ENCODE measurements at regions not wholly inside any gene's neighbourhood (a gene's known extent, or its start where the extent isn't known, plus 50 kb on each side); places are given as distances from the start of the nearest gene placed in this dataset.

DNA sequence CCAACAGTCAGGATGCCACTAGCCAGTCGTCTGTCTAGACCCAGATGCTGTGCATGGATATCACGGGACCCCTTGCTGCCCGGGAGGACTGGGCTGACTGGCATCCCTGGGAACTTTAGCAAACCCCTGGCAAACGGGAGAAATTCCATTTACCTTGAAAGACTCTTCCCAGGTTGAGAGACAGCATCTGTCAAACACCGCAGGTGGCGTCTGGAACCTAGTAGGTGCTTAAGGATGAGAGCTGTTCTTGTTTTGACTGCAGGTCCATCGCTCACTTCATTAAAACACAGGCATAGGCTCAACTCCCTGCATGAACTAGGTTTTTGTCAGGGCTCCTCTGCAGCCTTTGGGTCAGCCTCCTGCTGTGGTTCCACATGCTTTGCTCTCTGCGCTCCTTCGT, 546.3 kb downstream of the BCL11B start:
- Histone ChIP-seq H3K36me3 (ENCODE audit: insufficient read depth, low read length) (no peaks in the 10 kb centered on the region), H3K9ac (ENCODE audit: low read depth, low read length) (no peak overlapping the region), H3K4me3 (ENCODE audit: low read length) (no peak overlapping the region), H3K4me2 (ENCODE audit: low read length) (no peak overlapping the region), H3K9me3 (replicated peaks; ENCODE audit: low read length) (no peaks in the 10 kb centered on the region), H3K4me1 (ENCODE audit: control insufficient read depth, insufficient read depth, low read length) (no peaks in the 10 kb centered on the region), H3K27me3 (ENCODE audit: control insufficient read depth, insufficient read depth, low read length) (no peaks in the 10 kb centered on the region)

DNA sequence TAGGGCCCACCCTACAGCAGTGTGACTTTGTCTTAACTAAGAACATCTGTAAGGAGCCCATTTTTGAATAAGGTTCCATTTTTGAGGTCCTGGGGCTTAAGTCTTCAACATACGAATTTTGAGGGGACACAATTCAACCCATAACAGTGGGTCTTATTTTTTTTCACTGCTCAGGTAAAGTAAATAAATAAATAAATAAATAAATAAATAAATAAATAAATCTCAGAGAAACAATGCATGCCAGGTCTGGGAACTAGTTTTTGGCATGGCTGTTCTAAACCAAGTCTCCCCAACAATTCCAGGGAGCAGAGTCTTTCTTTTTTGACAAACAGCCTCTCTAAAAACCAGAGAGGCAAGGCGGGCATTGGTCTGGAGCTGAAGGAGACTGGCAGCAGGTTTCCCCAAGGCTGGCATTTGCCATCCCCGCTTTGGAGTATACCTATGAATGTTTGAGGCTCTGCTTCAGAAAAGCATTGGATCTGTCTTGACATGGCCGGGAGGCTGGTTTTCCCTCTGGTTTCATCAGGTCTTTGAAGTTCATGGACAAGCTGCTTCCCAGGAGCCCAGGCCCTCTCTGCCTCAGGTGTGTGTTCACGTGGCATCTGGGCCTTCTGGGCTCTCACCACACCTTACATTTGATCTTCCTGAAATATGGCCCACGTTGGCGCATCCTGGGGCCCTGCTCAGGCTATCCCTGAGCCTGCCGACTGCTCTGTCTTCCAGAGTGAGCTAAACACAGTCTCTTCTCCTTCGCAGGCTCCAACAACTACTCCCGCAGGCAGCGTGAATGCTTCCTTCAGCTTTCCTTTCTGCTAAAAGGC, 545.2 kb downstream of the BCL11B start:
- H3K4me3 ChIP-seq (ENCODE audit: low read length) = no peak overlapping the region
- H3K36me3 ChIP-seq (ENCODE audit: insufficient read depth, low read length) = no peaks in the 10 kb centered on the region
- no peaks in the 10 kb centered on the region for H3K4me1 ChIP-seq (ENCODE audit: control insufficient read depth, insufficient read depth, low read length)
- no peaks in the 10 kb centered on the region for H3K9me3 ChIP-seq (replicated peaks; ENCODE audit: low read length)
- no peak overlapping the region for H3K4me2 ChIP-seq (ENCODE audit: low read length)
- no peak overlapping the region for H3K9ac ChIP-seq (ENCODE audit: low read depth, low read length)
- no peaks in the 10 kb centered on the region for H3K27me3 ChIP-seq (ENCODE audit: control insufficient read depth, insufficient read depth, low read length)

DNA sequence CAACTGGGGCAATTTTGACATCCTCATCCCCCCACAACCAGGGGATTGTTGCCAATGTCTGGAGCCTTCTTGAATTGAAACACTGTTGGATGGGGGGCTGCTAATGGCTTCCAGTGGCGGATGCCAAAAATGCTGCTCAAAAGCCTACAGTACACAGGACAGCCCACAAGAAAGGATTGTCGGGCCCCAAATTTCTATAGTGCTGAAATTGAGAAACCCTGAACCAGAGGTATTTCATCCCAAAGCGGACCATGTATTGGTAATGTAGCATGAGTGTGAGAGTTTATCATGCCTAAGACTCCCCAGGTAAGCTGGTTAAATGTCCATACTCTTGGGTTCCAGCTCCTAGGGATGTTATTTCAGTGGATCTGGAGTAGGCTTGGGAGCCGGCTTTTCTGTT, 544.0 kb downstream of the BCL11B start:
- no peaks in the 10 kb centered on the region for H3K27me3 ChIP-seq (ENCODE audit: control insufficient read depth, insufficient read depth, low read length)
- H3K9ac ChIP-seq (ENCODE audit: low read depth, low read length) = no peak overlapping the region
- no peaks in the 10 kb centered on the region for H3K4me1 ChIP-seq (ENCODE audit: control insufficient read depth, insufficient read depth, low read length)
- no peak overlapping the region for H3K4me3 ChIP-seq (ENCODE audit: low read length)
- H3K36me3 ChIP-seq (ENCODE audit: insufficient read depth, low read length) = no peaks in the 10 kb centered on the region
- H3K4me2 ChIP-seq (ENCODE audit: low read length) = no peak overlapping the region
- H3K9me3 ChIP-seq (replicated peaks; ENCODE audit: low read length) = no peaks in the 10 kb centered on the region

DNA sequence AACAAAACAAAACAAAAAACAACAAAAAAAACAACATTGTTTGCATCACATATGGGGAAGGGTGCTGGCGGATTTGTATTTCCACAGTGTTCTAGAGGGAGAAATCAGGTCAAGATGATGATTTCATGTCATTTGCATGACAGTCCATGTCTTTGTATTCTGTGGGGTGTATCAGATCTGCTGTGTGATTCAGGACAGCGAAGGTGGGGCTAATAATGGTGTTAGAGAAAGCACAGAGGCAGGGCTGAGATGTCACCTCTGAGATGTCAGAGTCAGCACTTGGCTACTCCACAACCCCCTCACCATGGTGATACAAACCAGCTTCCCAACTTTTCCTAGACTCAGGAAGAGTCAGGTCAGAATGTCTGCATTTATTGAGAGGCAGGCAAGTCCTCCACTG, 543.2 kb downstream of the BCL11B start:
- Histone ChIP-seq H3K4me1 (ENCODE audit: control insufficient read depth, insufficient read depth, low read length) (no peaks in the 10 kb centered on the region), H3K4me2 (ENCODE audit: low read length) (no peak overlapping the region), H3K27me3 (ENCODE audit: control insufficient read depth, insufficient read depth, low read length) (no peaks in the 10 kb centered on the region), H3K9ac (ENCODE audit: low read depth, low read length) (no peak overlapping the region), H3K9me3 (replicated peaks; ENCODE audit: low read length) (no peaks in the 10 kb centered on the region), H3K4me3 (ENCODE audit: low read length) (no peak overlapping the region), H3K36me3 (ENCODE audit: insufficient read depth, low read length) (no peaks in the 10 kb centered on the region)

DNA sequence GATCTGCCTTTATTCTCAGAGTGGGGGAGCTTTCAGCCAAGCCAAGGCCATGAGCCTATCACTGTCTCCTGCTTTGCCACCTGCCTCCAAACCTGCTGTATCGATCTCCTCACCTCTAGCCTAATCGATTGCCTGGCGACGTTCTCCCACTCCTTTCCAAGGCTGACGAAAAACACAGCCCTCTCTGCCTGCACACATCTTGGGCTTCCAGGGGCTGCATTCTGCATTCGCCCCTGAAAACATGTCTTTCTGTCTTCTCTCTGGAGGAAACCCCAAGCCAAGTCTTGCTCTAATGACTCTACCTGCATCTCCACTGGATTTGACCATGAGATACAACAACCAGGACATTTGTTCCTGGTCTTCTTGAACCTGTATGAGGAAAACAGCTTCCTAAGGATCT, 540.7 kb downstream of the BCL11B start:
- Histone ChIP-seq H3K4me1 (ENCODE audit: control insufficient read depth, insufficient read depth, low read length) (no peaks in the 10 kb centered on the region), H3K9me3 (replicated peaks; ENCODE audit: low read length) (peaks cover 11% of the 10 kb centered on the region), H3K4me3 (ENCODE audit: low read length) (no peak overlapping the region), H3K4me2 (ENCODE audit: low read length) (no peak overlapping the region), H3K36me3 (ENCODE audit: insufficient read depth, low read length) (no peaks in the 10 kb centered on the region), H3K9ac (ENCODE audit: low read depth, low read length) (no peak overlapping the region), H3K27me3 (ENCODE audit: control insufficient read depth, insufficient read depth, low read length) (no peaks in the 10 kb centered on the region)

DNA sequence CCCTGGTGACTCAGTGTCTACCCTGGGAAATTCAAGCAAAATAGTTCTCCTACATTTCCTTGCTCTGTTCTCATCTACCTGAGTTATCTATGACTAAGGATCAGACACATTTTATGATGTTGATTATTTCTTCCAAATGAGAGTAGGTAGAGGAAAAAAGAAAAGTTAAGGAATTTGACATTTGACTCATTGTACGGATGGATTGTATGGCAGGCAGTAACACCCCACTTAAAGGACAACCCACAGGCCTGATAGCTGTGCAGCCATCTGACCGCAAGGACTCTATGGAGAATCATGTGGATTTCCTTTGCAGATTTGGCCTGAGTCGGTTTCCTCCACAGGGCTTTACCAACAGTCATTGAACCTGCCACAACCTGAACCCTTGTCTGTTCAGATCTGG, 540.3 kb downstream of the BCL11B start:
- peaks cover 11% of the 10 kb centered on the region for H3K9me3 ChIP-seq (replicated peaks; ENCODE audit: low read length)
- H3K9ac ChIP-seq (ENCODE audit: low read depth, low read length) = no peak overlapping the region
- no peak overlapping the region for H3K4me3 ChIP-seq (ENCODE audit: low read length)
- H3K36me3 ChIP-seq (ENCODE audit: insufficient read depth, low read length) = no peaks in the 10 kb centered on the region
- H3K4me2 ChIP-seq (ENCODE audit: low read length) = no peak overlapping the region
- no peaks in the 10 kb centered on the region for H3K4me1 ChIP-seq (ENCODE audit: control insufficient read depth, insufficient read depth, low read length)
- no peaks in the 10 kb centered on the region for H3K27me3 ChIP-seq (ENCODE audit: control insufficient read depth, insufficient read depth, low read length)

DNA sequence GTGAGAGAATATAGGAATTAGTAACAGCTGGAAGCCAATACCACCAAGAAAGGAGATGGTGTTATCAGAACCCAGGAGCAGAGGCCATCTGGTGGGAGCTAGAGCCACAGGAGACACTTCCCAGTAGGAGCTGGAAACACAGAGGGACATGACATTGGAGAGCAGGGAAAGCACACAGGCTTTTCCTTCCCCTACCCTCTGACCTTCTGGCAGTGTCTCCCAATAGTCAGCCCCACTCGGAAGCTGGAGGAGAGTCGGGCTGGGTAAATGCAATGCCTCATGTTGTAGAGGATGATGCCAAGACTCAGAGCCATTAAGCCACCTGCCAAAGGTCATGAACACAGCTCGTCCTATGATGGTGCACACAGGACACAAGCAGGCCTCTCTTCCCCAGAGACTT, 538.5 kb downstream of the BCL11B start:
- Histone ChIP-seq H3K4me3 (ENCODE audit: low read length) (no peak overlapping the region), H3K4me2 (ENCODE audit: low read length) (no peak overlapping the region), H3K27me3 (ENCODE audit: control insufficient read depth, insufficient read depth, low read length) (no peaks in the 10 kb centered on the region), H3K36me3 (ENCODE audit: insufficient read depth, low read length) (no peaks in the 10 kb centered on the region), H3K4me1 (ENCODE audit: control insufficient read depth, insufficient read depth, low read length) (no peaks in the 10 kb centered on the region), H3K9ac (ENCODE audit: low read depth, low read length) (no peak overlapping the region), H3K9me3 (replicated peaks; ENCODE audit: low read length) (peaks cover 11% of the 10 kb centered on the region)

DNA sequence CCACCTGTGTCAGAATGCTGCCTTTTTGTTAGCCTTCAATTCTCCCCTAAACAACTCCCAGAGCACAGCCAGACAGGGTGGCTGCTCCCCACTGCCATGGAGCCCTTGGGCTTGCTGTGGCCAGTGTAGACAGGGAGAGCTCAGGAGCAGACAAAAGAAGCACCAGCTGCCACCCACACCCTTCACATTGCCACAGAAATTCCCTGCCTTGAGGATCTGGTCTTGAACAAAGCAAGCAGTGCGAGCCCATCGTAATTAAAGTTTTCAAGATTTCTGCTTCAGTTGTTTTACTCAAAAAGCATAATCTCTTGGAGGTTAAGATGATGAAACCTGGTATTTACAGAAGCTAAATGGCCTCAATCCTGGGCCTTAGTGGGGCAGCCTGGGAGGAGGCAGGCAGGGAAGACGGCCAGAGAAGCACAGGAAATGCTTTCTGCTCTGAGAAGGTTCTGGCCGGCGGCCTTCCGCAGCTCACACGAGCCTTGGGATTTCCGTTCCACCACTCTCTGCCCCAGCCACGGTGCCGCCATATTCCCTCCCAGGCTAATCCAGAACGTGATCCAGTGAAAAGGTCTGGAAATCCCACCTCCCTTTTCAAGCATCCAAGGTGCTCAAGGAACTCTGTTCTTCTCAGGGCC, 535.2 kb downstream of the BCL11B start:
- peaks cover 15% of the 10 kb centered on the region for H3K9me3 ChIP-seq (replicated peaks; ENCODE audit: low read length)

DNA sequence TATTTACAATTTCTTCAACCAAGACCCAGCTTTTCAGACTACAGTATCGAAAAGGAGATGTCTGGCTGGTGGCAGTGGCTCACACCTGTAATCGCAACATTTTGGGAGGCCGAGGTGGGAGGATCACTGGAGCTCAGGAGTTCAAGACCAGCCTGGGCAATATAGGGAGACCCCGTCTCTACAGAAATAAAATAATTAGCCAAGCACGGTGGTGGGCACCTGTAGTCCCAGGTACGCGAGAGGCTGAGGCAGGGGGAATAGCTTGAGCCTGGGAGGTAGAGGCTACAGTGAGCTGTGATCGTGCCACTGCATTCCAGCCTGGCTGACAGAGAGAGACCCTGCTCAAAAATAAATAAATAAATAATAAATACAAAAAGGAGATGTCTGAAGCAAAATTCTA, 530.5 kb downstream of the BCL11B start:
- H3K9ac ChIP-seq (ENCODE audit: low read depth, low read length) = no peak overlapping the region
- peaks cover 14% of the 10 kb centered on the region for H3K9me3 ChIP-seq (replicated peaks; ENCODE audit: low read length)
- no peaks in the 10 kb centered on the region for H3K4me1 ChIP-seq (ENCODE audit: control insufficient read depth, insufficient read depth, low read length)
- no peak overlapping the region for H3K4me2 ChIP-seq (ENCODE audit: low read length)
- H3K4me3 ChIP-seq (ENCODE audit: low read length) = no peak overlapping the region
- H3K36me3 ChIP-seq (ENCODE audit: insufficient read depth, low read length) = no peaks in the 10 kb centered on the region
- no peaks in the 10 kb centered on the region for H3K27me3 ChIP-seq (ENCODE audit: control insufficient read depth, insufficient read depth, low read length)

More for the DNA sequence above, 535.2 kb downstream of the BCL11B start:
- Histone ChIP-seq H3K4me3 (ENCODE audit: low read length) (no peak overlapping the region), H3K36me3 (ENCODE audit: insufficient read depth, low read length) (no peaks in the 10 kb centered on the region), H3K9ac (ENCODE audit: low read depth, low read length) (no peak overlapping the region), H3K27me3 (ENCODE audit: control insufficient read depth, insufficient read depth, low read length) (no peaks in the 10 kb centered on the region), H3K4me2 (ENCODE audit: low read length) (no peak overlapping the region), H3K4me1 (ENCODE audit: control insufficient read depth, insufficient read depth, low read length) (no peaks in the 10 kb centered on the region)

DNA sequence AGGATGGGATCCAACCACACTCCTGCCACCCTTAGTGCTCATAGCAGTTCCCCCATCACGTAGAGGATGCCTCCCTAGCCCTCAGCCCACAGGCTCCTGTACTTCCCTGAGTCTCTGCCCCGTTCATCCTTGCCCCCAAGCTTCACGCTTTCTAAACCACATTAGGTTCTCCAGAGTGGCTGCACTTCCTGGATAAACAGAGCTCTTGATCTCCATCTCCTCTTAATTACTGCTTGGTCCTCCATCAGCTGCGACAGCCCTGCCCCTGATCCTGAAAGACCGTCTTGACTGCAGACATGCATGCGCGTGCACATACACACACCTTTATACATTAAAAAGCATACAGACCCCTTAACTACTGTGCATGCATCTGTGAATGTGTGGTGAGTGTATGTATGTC, 530.0 kb downstream of the BCL11B start:
- Histone ChIP-seq H3K4me2 (ENCODE audit: low read length) (no peak overlapping the region), H3K27me3 (ENCODE audit: control insufficient read depth, insufficient read depth, low read length) (no peaks in the 10 kb centered on the region), H3K9ac (ENCODE audit: low read depth, low read length) (no peak overlapping the region), H3K4me3 (ENCODE audit: low read length) (no peak overlapping the region), H3K4me1 (ENCODE audit: control insufficient read depth, insufficient read depth, low read length) (no peaks in the 10 kb centered on the region), H3K36me3 (ENCODE audit: insufficient read depth, low read length) (no peaks in the 10 kb centered on the region), H3K9me3 (replicated peaks; ENCODE audit: low read length) (peaks cover 15% of the 10 kb centered on the region)

DNA sequence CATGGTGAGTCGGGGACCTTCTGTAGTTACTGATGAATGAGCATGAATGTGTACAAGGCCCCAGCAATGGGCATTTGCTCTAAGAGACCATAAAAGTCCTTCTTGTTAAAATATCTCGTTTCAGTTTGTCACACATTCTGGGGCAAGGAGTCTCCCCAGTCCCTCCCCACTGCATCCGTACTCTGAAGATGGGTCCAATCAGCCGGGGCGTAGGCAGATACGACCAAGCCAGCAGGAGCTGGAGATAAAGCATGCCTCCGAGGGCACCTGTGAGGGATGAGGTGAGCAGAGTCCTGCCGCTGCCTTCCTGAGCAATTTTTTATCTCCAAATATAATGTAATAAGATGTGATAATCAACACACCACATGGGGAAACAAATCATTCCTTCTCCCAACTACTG, 528.5 kb downstream of the BCL11B start:
- H3K9me3 ChIP-seq (replicated peaks; ENCODE audit: low read length) = peaks cover 15% of the 10 kb centered on the region
- no peaks in the 10 kb centered on the region for H3K27me3 ChIP-seq (ENCODE audit: control insufficient read depth, insufficient read depth, low read length)
- H3K4me1 ChIP-seq (ENCODE audit: control insufficient read depth, insufficient read depth, low read length) = no peaks in the 10 kb centered on the region
- no peak overlapping the region for H3K4me2 ChIP-seq (ENCODE audit: low read length)
- no peak overlapping the region for H3K9ac ChIP-seq (ENCODE audit: low read depth, low read length)
- H3K4me3 ChIP-seq (ENCODE audit: low read length) = no peak overlapping the region
- no peaks in the 10 kb centered on the region for H3K36me3 ChIP-seq (ENCODE audit: insufficient read depth, low read length)

DNA sequence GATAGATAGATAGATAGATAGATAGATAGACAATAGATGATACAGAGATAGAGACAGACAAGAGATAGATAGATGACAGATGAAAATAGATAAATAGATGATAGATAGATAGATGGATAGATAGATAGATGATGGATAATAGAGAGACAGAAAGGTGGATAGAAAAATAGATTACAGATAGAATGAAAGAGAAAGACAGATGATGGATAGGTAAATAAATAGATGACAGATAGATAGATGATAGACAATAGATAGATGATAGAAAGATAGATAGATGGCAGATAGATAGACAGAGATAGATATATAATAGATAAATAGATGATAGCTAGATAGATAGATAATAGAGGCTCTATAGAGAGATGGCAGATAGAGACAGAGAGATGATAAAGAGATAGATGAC, 523.0 kb downstream of the BCL11B start:
- Histone ChIP-seq H3K4me1 (ENCODE audit: control insufficient read depth, insufficient read depth, low read length) (no peaks in the 10 kb centered on the region), H3K36me3 (ENCODE audit: insufficient read depth, low read length) (no peaks in the 10 kb centered on the region), H3K4me3 (ENCODE audit: low read length) (no peak overlapping the region), H3K9ac (ENCODE audit: low read depth, low read length) (no peak overlapping the region), H3K4me2 (ENCODE audit: low read length) (no peak overlapping the region), H3K9me3 (replicated peaks; ENCODE audit: low read length) (peaks cover 14% of the 10 kb centered on the region), H3K27me3 (ENCODE audit: control insufficient read depth, insufficient read depth, low read length) (no peaks in the 10 kb centered on the region)

Measured in skeletal muscle satellite cell (primary cell).